Caki2 (cell line): ENCODE measurements at regions not wholly inside any gene's neighbourhood (a gene's known extent, or its start where the extent isn't known, plus 50 kb on each side); places are given as distances from the start of the nearest gene placed in this dataset.
A peak's percentile ranks its signal among the peaks of the same experiment; 100 is the strongest.
"Not testable (repeated sequence)": the region's sequence is repeated elsewhere in the genome, so short reads cannot be mapped to it uniquely, and the experiment has no call there.

Source experiments
- DNase-seq: peaks from one replicate; pipeline ENCODE4 v3.0.0-alpha.2; 2015; ENCODE audit warnings: low read depth
- in situ Hi-C: cut with HindIII; loops from 2 replicates; pipeline ENCODE4 v1.10.0; 2016; ENCODE audit warnings: low sequenced_read_pairs, low pct_unique_long_range_greater_than_20kb, mixed read lengths

DNA sequence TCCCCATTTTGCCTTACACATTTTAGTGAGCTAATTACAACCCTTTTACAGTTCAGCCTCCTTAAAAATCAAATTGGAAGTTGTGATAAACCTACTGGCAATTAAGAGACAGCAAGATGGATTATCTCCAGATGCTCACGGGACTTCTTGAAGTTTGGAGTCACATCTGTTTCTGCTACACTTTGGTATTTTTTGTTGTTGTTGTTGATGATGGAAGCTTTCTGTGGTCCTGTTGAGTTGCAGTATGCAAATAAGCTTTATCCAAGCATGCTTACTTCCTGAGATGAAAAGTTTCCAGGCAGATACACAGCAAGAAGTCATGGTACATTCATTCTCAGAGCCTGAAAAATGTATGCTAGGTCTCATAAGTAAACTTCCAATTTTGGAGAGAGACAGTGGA lies 670.0 kb upstream of the AMOT start:
- no peak for DNase-seq
- in situ Hi-C loops, result no loop called here

DNA sequence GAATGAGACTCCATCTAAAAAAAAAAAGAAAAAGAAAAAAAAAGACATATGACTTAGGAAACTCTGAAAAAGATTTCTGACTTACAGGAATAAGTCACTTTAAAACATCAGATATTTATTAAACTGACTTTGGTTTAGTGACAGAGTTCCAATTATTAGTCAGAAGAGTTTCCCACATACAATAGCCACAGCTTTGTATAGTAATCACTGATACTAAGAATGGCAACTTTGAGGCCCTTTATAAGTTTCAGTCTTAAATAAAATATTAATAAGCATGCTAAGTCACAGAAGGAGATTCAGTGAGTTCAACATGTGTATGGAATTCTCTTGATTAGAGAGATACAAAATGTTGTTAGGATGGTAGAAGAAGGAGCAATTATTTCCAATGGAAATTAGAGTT lies 652.3 kb upstream of the AMOT start:
- in situ Hi-C loops, result no loop called here
- DNase-seq, result no peak

DNA sequence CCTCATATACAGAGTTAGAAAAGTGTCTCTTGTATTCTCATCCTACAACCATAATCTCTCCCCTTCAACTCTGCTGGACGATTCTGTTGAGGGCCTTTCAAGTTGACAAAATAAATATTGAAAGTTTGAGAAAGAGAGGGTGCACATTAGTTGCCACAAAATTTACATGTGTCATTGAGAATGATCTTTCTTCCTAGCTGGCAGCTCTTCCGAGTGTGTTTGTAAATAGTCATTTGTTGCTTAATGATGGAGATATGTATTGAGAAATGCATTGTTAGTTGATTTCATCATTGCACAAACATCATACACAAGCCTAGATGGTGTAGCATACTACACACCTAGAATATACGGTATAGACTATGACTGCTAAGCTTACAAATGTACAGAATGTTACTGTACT lies 632.8 kb upstream of the AMOT start:
- DNase-seq, result no peak
- in situ Hi-C loops, result no loop called here

DNA sequence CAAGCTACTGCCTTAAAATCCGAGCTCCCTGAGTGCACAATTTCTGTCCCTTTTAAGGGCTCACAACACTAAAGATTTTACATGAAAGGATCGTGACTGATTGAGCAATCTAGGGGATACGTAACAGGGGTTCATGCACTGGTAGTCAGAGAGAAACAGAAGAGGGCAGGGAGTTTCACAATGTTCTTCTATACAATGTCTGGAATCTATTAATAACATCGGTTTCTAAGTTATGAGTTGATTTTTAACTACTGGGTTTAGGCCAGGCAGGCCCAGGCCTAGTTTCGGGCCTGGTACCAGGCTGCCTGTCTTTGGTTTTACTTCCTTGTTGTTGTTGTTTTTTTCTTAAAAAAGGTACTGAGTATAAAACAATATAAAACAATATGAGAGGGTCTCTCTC lies 632.4 kb upstream of the AMOT start:
- in situ Hi-C loops, result not testable (repeated sequence)

GRCh38 chrX:113470166-113470565 lies 629.5 kb upstream of the AMOT start:
- in situ Hi-C loops, result no loop called here
- no peak for DNase-seq

More for the DNA sequence above, 632.4 kb upstream of the AMOT start:
- DNase-seq, result not testable (repeated sequence)

GRCh38 chrX:113457719-113458118 lies 617.1 kb upstream of the AMOT start:
- in situ Hi-C loops, result no loop called here
- DNase-seq, result no peak

DNA sequence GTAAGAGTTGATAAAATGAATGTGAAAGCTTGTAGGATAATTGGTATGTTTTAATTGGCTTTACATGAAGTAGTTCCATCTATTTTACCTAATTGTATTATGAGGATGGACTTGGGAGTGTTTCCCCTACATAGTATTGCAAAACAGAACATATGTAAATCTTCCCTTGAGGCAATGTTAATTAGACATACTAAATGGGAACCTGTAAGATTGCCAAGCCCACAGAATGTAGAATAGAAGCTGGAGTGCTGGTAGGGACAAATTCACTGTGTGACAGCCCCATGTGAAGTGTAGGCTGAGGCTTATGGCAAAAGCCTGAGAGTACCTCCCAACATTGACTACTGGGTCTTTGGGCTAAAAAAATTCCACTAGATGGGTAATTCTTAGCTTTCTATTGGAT lies 615.0 kb upstream of the AMOT start:
- in situ Hi-C loops, result no loop called here
- DNase-seq, result no peak

- DNase-seq, result no peak
- in situ Hi-C loops, result no loop called here
Observed at GRCh38 chrX:113429011-113429410, 588.4 kb upstream of the AMOT start.

GRCh38 chrX:113422323-113422722 lies 581.7 kb upstream of the AMOT start:
- in situ Hi-C loops, result no loop called here

DNA sequence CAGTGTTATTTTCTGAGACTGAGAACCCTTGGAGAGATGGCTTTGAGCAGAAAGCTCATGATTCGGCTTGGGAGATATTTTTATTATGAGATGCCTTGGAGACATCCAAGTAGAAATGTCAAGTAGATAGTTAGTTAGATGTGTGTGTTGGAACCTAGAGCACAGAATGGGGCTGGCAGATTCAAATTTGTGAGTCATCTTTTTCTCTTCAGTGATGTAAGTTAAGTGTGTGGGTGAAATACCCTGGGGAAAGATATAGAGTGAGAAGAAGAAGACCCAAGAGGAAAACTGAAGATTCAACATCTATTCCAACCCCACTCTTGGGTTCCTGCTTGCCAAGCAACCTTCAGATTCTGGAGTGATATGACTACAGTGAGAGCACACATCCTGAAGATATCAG lies 580.8 kb upstream of the AMOT start:
- in situ Hi-C loops, result no loop called here

More at GRCh38 chrX:113422323-113422722, 581.7 kb upstream of the AMOT start:
- no peak for DNase-seq

GRCh38 chrX:113412106-113412505 lies 571.5 kb upstream of the AMOT start:
- in situ Hi-C loops, result no loop called here
- DNase-seq, result no peak

More for the DNA sequence above, 580.8 kb upstream of the AMOT start:
- no peak for DNase-seq

DNA sequence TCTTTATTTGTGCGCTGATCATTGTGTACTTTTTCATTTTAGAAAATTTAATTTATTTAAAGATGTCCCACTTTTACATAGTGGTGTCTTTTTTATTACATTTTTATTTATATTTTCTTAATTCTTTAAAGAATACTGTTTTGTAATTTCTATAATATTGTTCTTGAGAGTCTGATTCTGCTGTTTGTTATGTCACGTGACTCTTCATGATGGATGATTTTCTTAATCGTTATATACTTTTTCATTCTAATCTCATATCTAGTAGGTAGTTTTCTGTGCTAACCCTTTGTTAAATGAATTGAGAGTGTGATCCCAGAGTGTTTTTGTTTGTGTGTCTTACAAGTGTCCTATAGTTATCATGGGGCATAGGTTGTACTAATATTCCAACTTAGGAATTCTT lies 568.2 kb upstream of the AMOT start:
- no peak for DNase-seq
- in situ Hi-C loops, result no loop called here

GRCh38 chrX:113400193-113400704 lies 559.6 kb upstream of the AMOT start:
- in situ Hi-C loops, result no loop called here
- DNase-seq, result peak; percentile 70

- DNase-seq, result no peak
- in situ Hi-C loops, result no loop called here
Observed at GRCh38 chrX:113399506-113400192, 559.0 kb upstream of the AMOT start.

DNA sequence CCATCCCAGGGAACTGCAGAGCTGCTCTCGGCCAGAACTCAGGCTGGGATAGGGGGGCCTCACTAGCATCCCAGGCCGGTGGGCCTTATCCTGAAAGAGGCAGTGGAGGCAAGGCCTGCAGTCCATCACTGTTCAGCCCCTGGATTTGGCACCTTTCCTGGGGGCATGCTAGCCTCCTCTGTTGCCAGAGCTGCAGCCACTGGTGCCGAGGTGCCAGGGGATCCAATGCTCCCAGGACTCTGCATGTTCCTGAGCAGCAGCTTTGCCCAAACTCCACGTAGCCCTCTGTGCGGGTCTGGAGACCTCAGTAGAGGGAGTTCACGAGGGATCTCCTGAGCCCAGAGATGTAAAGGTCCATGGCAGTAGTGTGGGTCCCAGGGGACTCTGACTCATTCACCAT lies 551.7 kb upstream of the AMOT start:
- DNase-seq, result no peak
- in situ Hi-C loops, result no loop called here

DNA sequence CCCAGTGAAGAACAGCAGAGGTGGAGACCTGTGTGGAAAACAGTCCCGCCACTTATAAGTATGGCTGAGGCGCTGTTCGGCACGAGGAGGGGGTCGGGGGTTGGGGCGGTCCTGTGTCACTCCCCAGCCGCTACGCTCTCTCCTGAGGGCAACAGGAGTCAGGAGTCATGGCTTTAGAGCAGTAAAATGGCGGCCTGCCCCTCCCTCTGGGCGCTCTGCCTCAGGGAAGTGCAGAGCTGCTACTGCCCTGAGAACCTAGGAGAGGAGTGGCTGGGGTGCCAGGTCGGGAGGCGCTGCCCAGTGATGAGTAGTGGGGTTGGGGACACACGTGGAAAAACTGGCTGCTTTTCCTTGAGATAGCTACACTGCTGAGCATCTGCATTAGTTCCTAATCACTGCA lies 551.2 kb upstream of the AMOT start:
- DNase-seq, result no peak
- in situ Hi-C loops, result no loop called here

- in situ Hi-C loops, result no loop called here
- DNase-seq, result no peak
Observed at GRCh38 chrX:113390531-113390930, 549.9 kb upstream of the AMOT start.

DNA sequence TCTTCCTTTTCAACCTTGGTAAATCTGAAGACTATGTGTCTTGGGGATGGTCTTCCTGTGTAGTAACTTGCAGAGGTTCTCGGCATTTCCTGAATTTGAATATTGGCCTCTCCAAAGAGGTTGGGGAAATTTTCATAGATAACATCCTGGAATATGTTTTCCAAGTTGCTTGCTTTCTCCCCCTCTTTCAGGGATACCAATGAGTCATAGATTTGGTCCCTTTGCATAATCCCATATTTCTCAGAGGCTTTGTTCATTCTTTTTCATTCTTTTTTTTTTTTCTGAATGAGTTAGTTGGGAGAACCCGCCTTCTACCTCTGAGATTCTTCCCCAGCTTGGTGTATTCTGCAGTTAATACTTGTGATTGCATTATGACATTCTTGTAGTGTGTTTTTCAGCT lies 549.2 kb upstream of the AMOT start:
- in situ Hi-C loops, result no loop called here

DNA sequence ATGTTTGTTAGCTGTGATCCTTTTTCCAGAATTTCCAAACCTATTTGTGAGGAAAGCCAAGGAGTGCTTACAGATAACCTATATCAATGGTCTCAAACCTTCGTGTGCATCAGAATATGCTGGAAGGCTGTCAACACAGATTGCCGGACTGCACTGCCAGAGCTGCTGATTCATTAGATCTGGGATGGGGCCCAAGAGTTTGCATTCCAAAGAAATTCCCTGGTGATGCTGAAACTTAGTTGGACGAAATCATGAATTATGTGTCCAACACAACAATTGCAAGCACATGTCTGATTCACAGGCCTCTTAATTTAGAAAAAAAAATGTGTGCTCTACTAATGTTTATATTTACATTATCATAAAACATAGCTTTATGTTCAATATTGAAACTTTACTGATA lies 544.0 kb upstream of the AMOT start:
- in situ Hi-C loops, result no loop called here

More for the DNA sequence above, 549.2 kb upstream of the AMOT start:
- no peak for DNase-seq

GRCh38 chrX:113373421-113373820 lies 532.8 kb upstream of the AMOT start:
- in situ Hi-C loops, DNase-seq: not testable (repeated sequence)

More for the DNA sequence above, 544.0 kb upstream of the AMOT start:
- DNase-seq, result no peak
